Astrocyte of the hippocampus (primary cell): ENCODE measurements at regions not wholly inside any gene's neighbourhood (a gene's known extent, or its start where the extent isn't known, plus 50 kb on each side); places are given as distances from the start of the nearest gene placed in this dataset.

Experiments used
- DNase-seq: peaks from one replicate; pipeline ENCODE4 v3.0.0; 2011; ENCODE audit warnings: low read depth, low spot score

GRCh38 chr4:71930459-71930858, 101.3 kb upstream of the NPFFR2 start:
- DNase-seq, result no peak

- DNase-seq, result peak; percentile 11
These were observed 98.9 kb upstream of the NPFFR2 start for GRCh38 chr4:71932941-71933340.

- DNase-seq, result peak; percentile 80
These were observed 93.0 kb upstream of the NPFFR2 start for GRCh38 chr4:71938776-71939175.

GRCh38 chr4:71941001-71941400, 90.8 kb upstream of the NPFFR2 start:
- peak; percentile 46 for DNase-seq

GRCh38 chr4:71944956-71945355, 86.8 kb upstream of the NPFFR2 start:
- DNase-seq, result peak; percentile 24

- DNase-seq, result no peak
These were observed 86.0 kb upstream of the NPFFR2 start for GRCh38 chr4:71945791-71946190.

GRCh38 chr4:71958978-71959377, 72.8 kb upstream of the NPFFR2 start:
- DNase-seq, result no peak

GRCh38 chr4:71962622-71963264, 69.1 kb upstream of the NPFFR2 start:
- DNase-seq, result no peak

GRCh38 chr4:71974681-71975080, 57.1 kb upstream of the NPFFR2 start:
- peak; percentile 77 for DNase-seq

- no peak for DNase-seq
These were observed 55.3 kb upstream of the NPFFR2 start for GRCh38 chr4:71976523-71976922.

- DNase-seq, result no peak
These were observed 53.5 kb upstream of the NPFFR2 start for GRCh38 chr4:71978210-71978835.

GRCh38 chr4:71980976-71981375, 50.8 kb upstream of the NPFFR2 start:
- peak; percentile 10 for DNase-seq
